IMR-90 (cell line): ENCODE measurements at regions not wholly inside any gene's neighbourhood (a gene's known extent, or its start where the extent isn't known, plus 50 kb on each side); places are given as distances from the start of the nearest gene placed in this dataset.

Experiments
- ATAC-seq: fragments of 200-7000 bp; cut with Tn5 transposase; 2 replicates; pipeline ENCODE4 v1.9.1; 2020; ENCODE audit warnings: low read depth, mild to moderate bottlenecking, moderate library complexity
- BruUV-seq: library from RNA; stranded (reverse); fragments of 400-500 nt; replicated peaks from 2 replicates; lab custom pipeline; 2021; lab: Mats Ljungman, UMichigan
- CTCF ChIA-PET: fragments of 300-600 bp; formaldehyde crosslinking; extraction: SDS; loops from one replicate; lab custom pipeline; 2021; ENCODE audit warnings: antibody characterized with exemption; lab: Yijun Ruan, JAX
- POLR2A ChIA-PET: fragments of 300-600 bp; sonication (Branson Sonifier 250); formaldehyde crosslinking; loops from one replicate; lab custom pipeline; 2022; ENCODE audit warnings: antibody characterized with exemption; ENCODE audit not compliant: unreplicated experiment; lab: Charles Lee
- DNase-seq: peaks from one replicate; pipeline ENCODE4 v3.0.0; 2013
- H2AFZ ChIP-seq: replicated peaks from 2 replicates; pipeline ENCODE3; 2013; ENCODE audit warnings: low read length, mild to moderate bottlenecking; ENCODE audit not compliant: poor library complexity
- H2AK5ac ChIP-seq: 2 replicates; pipeline ENCODE4 v1.6.1; 2013; ENCODE audit warnings: low read depth, low read length, inconsistent platforms
- H2AK9ac ChIP-seq: replicated peaks from 2 replicates; pipeline ENCODE3; 2013; ENCODE audit warnings: mild to moderate bottlenecking, low read depth, low read length, moderate library complexity; ENCODE audit not compliant: poor library complexity
- H2BK120ac ChIP-seq: 2 replicates; pipeline ENCODE4 v1.6.1; 2013; ENCODE audit warnings: low read depth, low read length, inconsistent platforms
- H2BK15ac ChIP-seq: 3 replicates; pipeline ENCODE4 v1.6.1; 2013; ENCODE audit warnings: low read depth, low read length, inconsistent platforms
- H2BK20ac ChIP-seq: 2 replicates; pipeline ENCODE4 v1.6.1; 2013; ENCODE audit warnings: low read depth, mild to moderate bottlenecking, inconsistent platforms, low read length, moderate library complexity
- H2BK5ac ChIP-seq: 2 replicates; pipeline ENCODE4 v1.6.1; 2013; ENCODE audit warnings: mild to moderate bottlenecking, low read depth, low read length, inconsistent platforms; ENCODE audit not compliant: poor library complexity, severe bottlenecking
- H3K14ac ChIP-seq: replicated peaks from 2 replicates; pipeline ENCODE4 v1.6.1; 2013; ENCODE audit warnings: low read depth, low read length, inconsistent platforms
- H3K18ac ChIP-seq: 2 replicates; pipeline ENCODE4 v1.6.1; 2013; ENCODE audit warnings: low read depth, low read length, control low read depth
- H3K23ac ChIP-seq: 2 replicates; pipeline ENCODE4 v1.6.1; 2013; ENCODE audit warnings: low read depth, low read length, inconsistent platforms
- H3K27ac ChIP-seq: 2 replicates; pipeline ENCODE4 v1.5.1; 2013; ENCODE audit warnings: mild to moderate bottlenecking, control low read depth, low read length; ENCODE audit not compliant: insufficient read depth
- H3K27me3 ChIP-seq: 2 replicates; pipeline ENCODE4 v1.6.1; 2013; ENCODE audit warnings: low read length; ENCODE audit not compliant: control insufficient read depth, insufficient read depth
- H3K36me3 ChIP-seq: 2 replicates; pipeline ENCODE4 v1.6.1; 2013; ENCODE audit warnings: low read length, mixed read lengths; ENCODE audit not compliant: control insufficient read depth, insufficient read depth
- H3K4ac ChIP-seq: 2 replicates; pipeline ENCODE4 v1.6.1; 2013; ENCODE audit warnings: low read depth, low read length, inconsistent platforms
- H3K4me1 ChIP-seq: 2 replicates; pipeline ENCODE4 v1.6.1; 2013; ENCODE audit warnings: low read length, mixed read lengths; ENCODE audit not compliant: control insufficient read depth, insufficient read depth
- H3K4me2 ChIP-seq: 2 replicates; pipeline ENCODE4 v1.6.1; 2013; ENCODE audit warnings: low read depth, mild to moderate bottlenecking, control low read depth, low read length, moderate library complexity
- H3K4me3 ChIP-seq: 2 replicates; pipeline ENCODE4 v1.5.1; 2013; ENCODE audit warnings: low read depth, mild to moderate bottlenecking, control low read depth, low read length, moderate library complexity; ENCODE audit not compliant: insufficient read depth
- H3K56ac ChIP-seq: 2 replicates; pipeline ENCODE4 v1.6.1; 2013; ENCODE audit warnings: low read length, inconsistent platforms; ENCODE audit not compliant: insufficient read depth; ENCODE audit errors: extremely low read depth
- H3K79me1 ChIP-seq, 2 experiments: 2 replicates each; pipeline ENCODE4 v1.6.1; 2013; ENCODE audit warnings: low read length in 2 of 2, inconsistent platforms in 1 of 2, low read depth in 1 of 2
- H3K9ac ChIP-seq: 2 replicates; pipeline ENCODE4 v1.6.1; 2013; ENCODE audit warnings: low read depth, low read length, control low read depth
- H3K9me1 ChIP-seq: 2 replicates; pipeline ENCODE4 v1.6.1; 2013; ENCODE audit warnings: low read length, inconsistent platforms; ENCODE audit not compliant: insufficient read depth
- H3K9me3 ChIP-seq: 2 replicates; pipeline ENCODE4 v1.6.1; 2013; ENCODE audit warnings: low read length; ENCODE audit not compliant: control insufficient read depth, insufficient read depth
- H4K20me1 ChIP-seq: 2 replicates; pipeline ENCODE4 v1.6.1; 2013; ENCODE audit warnings: low read length, inconsistent platforms; ENCODE audit not compliant: insufficient read depth
- H4K5ac ChIP-seq: 2 replicates; pipeline ENCODE4 v1.6.1; 2013; ENCODE audit warnings: mild to moderate bottlenecking, low read depth, low read length, control low read depth
- H4K8ac ChIP-seq, 2 experiments: 2 replicates each; pipeline ENCODE4 v1.6.1; 2013; ENCODE audit warnings: low read depth in 2 of 2, low read length in 2 of 2, control low read depth in 1 of 2, inconsistent platforms in 1 of 2
- H4K91ac ChIP-seq: 2 replicates; pipeline ENCODE4 v1.6.1; 2013; ENCODE audit warnings: low read depth, low read length, inconsistent platforms; ENCODE audit not compliant: insufficient read depth
- BHLHE40 ChIP-seq: fragments of 150-350 bp; IDR thresholded peaks from 2 replicates; pipeline ENCODE4 v1.6.1; 2016; ENCODE audit warnings: mild to moderate bottlenecking, low read depth, low read length
- CEBPB ChIP-seq: IDR thresholded peaks from 2 replicates; pipeline ENCODE4 v1.6.1; 2012; ENCODE audit warnings: low read depth, low read length, improper control_type of control experiment
- CHD1 ChIP-seq: IDR thresholded peaks from 2 replicates; pipeline ENCODE4 v1.6.1; 2012; ENCODE audit warnings: low read depth, low read length, improper control_type of control experiment
- FOS ChIP-seq: fragments of 150-350 bp; IDR thresholded peaks from 2 replicates; pipeline ENCODE4 v1.6.1; 2016; ENCODE audit warnings: low read depth, low read length
- MAFK ChIP-seq: IDR thresholded peaks from 2 replicates; pipeline ENCODE4 v1.6.1; 2012; ENCODE audit warnings: low read depth, low read length, improper control_type of control experiment
- MAZ ChIP-seq: IDR thresholded peaks from 2 replicates; pipeline ENCODE4 v1.6.1; 2012; ENCODE audit warnings: low read depth, mild to moderate bottlenecking, low read length, improper control_type of control experiment, moderate library complexity, borderline replicate concordance
- MXI1 ChIP-seq: IDR thresholded peaks from 2 replicates; pipeline ENCODE4 v1.6.1; 2012; ENCODE audit warnings: low read depth, mild to moderate bottlenecking, low read length, moderate library complexity, borderline replicate concordance
- NFE2L2 ChIP-seq: fragments of 150-350 bp; IDR thresholded peaks from 2 replicates; pipeline ENCODE4 v1.6.1; 2016; ENCODE audit warnings: low read depth, mild to moderate bottlenecking, low read length
- RAD21 ChIP-seq: IDR thresholded peaks from 2 replicates; pipeline ENCODE4 v1.6.1; 2012; ENCODE audit warnings: low read length, improper control_type of control experiment
- RCOR1 ChIP-seq: IDR thresholded peaks from 2 replicates; pipeline ENCODE4 v1.6.1; 2012; ENCODE audit warnings: mild to moderate bottlenecking, low read length, improper control_type of control experiment; ENCODE audit not compliant: insufficient replicate concordance
- RFX5 ChIP-seq: IDR thresholded peaks from 2 replicates; pipeline ENCODE4 v1.8.0; 2012; ENCODE audit warnings: low read depth, mild to moderate bottlenecking, low read length, moderate library complexity
- WGBS, 2 experiments: methylation state at CpG; one replicate each; pipeline versions ENCODE4 v1.1.5 to v1.1.7; 2013; ENCODE audit warnings: missing lambda C conversion rate in 2 of 2; ENCODE audit not compliant: insufficient read length in 1 of 2; ENCODE audit errors: extremely low coverage in 2 of 2; 5-methylcytosine and 5-hydroxymethylcytosine counted together
- dilution Hi-C: fragments of 300-500 bp; cut with HindIII; formaldehyde crosslinking; loops from one replicate; pipeline ENCODE4 v1.14.3; 2018; ENCODE audit warnings: low sequenced_read_pairs; ENCODE audit not compliant: unreplicated experiment
- in situ Hi-C: fragments of 300-500 bp; cut with MboI; formaldehyde crosslinking; loops from 3 replicates; pipeline ENCODE4 v1.14.3; 2019; ENCODE audit warnings: low sequenced_read_pairs, inconsistent platforms, mixed read lengths
- intact Hi-C: fragments of 100-400 bp; cut with micrococcal nuclease; formaldehyde crosslinking; loops from 2 replicates; pipeline ENCODE4 v1.10.0; 2022
- TF ChIP-seq, protein P1 (sequence below): fragments of 150-350 bp; IDR thresholded peaks from 2 replicates; pipeline ENCODE4 v1.6.1; 2017; ENCODE audit warnings: mild to moderate bottlenecking, antibody characterized with exemption, low read length, low read depth
- TF ChIP-seq, protein P2 (sequence below): conservative IDR thresholded peaks from 2 replicates; pipeline ENCODE4 v1.5.1; 2012; ENCODE audit warnings: mild to moderate bottlenecking, low read depth, low read length, improper control_type of control experiment
- TF ChIP-seq, protein P3 (sequence below): fragments of 150-350 bp; IDR thresholded peaks from 2 replicates; pipeline ENCODE4 v1.6.1; 2016; ENCODE audit warnings: low read depth, mild to moderate bottlenecking, low read length, moderate library complexity, borderline replicate concordance

DNA sequence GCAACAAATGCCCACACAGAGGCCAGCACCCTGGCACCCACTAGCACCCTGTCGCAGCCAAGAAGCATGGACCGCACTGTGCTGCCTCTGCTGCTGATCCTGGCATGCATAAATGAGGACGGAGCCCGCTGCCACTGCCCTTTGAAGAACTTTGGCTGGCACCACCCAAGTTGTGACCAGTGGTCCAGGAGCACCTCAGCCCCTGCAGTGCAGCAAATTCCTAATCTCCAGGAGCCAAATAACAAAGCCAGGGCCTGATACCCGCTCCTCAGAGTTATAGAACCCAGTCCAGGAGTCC is 807.2 kb downstream of the GLUD2 start:
- no peak overlapping the region for H4K91ac ChIP-seq
- H3K4ac ChIP-seq, result no peak overlapping the region
- no peak overlapping the region for H2AK9ac ChIP-seq
- H3K4me3 ChIP-seq, result no peak overlapping the region
- H3K9ac ChIP-seq, result no peak overlapping the region
- no peak overlapping the region for H4K8ac ChIP-seq
- TF ChIP-seq BHLHE40 (no peak), RAD21 (no peak), RCOR1 (no peak), RFX5 (no peak), CEBPB (no peak), MAFK (no peak), MAZ (no peak), FOS (no peak), NFE2L2 (no peak), CHD1 (no peak), MXI1 (no peak)
- TF ChIP-seq, protein P1, sequence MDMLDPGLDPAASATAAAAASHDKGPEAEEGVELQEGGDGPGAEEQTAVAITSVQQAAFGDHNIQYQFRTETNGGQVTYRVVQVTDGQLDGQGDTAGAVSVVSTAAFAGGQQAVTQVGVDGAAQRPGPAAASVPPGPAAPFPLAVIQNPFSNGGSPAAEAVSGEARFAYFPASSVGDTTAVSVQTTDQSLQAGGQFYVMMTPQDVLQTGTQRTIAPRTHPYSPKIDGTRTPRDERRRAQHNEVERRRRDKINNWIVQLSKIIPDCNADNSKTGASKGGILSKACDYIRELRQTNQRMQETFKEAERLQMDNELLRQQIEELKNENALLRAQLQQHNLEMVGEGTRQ, result no peak
- TF ChIP-seq, protein P2, sequence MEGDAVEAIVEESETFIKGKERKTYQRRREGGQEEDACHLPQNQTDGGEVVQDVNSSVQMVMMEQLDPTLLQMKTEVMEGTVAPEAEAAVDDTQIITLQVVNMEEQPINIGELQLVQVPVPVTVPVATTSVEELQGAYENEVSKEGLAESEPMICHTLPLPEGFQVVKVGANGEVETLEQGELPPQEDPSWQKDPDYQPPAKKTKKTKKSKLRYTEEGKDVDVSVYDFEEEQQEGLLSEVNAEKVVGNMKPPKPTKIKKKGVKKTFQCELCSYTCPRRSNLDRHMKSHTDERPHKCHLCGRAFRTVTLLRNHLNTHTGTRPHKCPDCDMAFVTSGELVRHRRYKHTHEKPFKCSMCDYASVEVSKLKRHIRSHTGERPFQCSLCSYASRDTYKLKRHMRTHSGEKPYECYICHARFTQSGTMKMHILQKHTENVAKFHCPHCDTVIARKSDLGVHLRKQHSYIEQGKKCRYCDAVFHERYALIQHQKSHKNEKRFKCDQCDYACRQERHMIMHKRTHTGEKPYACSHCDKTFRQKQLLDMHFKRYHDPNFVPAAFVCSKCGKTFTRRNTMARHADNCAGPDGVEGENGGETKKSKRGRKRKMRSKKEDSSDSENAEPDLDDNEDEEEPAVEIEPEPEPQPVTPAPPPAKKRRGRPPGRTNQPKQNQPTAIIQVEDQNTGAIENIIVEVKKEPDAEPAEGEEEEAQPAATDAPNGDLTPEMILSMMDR, result no peak
- TF ChIP-seq, protein P3, sequence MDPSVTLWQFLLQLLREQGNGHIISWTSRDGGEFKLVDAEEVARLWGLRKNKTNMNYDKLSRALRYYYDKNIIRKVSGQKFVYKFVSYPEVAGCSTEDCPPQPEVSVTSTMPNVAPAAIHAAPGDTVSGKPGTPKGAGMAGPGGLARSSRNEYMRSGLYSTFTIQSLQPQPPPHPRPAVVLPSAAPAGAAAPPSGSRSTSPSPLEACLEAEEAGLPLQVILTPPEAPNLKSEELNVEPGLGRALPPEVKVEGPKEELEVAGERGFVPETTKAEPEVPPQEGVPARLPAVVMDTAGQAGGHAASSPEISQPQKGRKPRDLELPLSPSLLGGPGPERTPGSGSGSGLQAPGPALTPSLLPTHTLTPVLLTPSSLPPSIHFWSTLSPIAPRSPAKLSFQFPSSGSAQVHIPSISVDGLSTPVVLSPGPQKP, result no peak
- no peak overlapping the region for H2AK5ac ChIP-seq
- H2BK20ac ChIP-seq, result no peak overlapping the region
- intact Hi-C loops (no loop called here), in situ Hi-C loops (no loop called here), dilution Hi-C loops (no loop called here)
- no peak overlapping the region for H3K56ac ChIP-seq
- H3K79me1 ChIP-seq, result no peaks in the 10 kb centered on the region
- 0 out of 2 replicates have a peak, but pooled peaks cover 3% of the 10 kb centered on the region for H3K9me3 ChIP-seq
- H3K18ac ChIP-seq, result no peak overlapping the region
- no peak overlapping the region for H3K14ac ChIP-seq
- H2BK5ac ChIP-seq, result no peak overlapping the region
- ATAC-seq, result no peak
- no peaks in the 10 kb centered on the region for H4K20me1 ChIP-seq
- no CpG with 5 or more reads among the region's 5 CpGs for WGBS, 2 experiments
- H3K27me3 ChIP-seq, result no peaks in the 10 kb centered on the region
- DNase-seq, result no peak
- H2BK15ac ChIP-seq, result no peak overlapping the region
- no peak overlapping the region for H4K5ac ChIP-seq
- no peak overlapping the region for H2AFZ ChIP-seq
- H3K4me1 ChIP-seq, result no peaks in the 10 kb centered on the region
- BruUV-seq, result no TSS peak
- no peak overlapping the region for H2BK120ac ChIP-seq
- H3K4me2 ChIP-seq, result no peak overlapping the region
- H3K9me1 ChIP-seq, result no peaks in the 10 kb centered on the region
- CTCF ChIA-PET, result no interaction called here
- H3K27ac ChIP-seq, result no peak overlapping the region
- POLR2A ChIA-PET, result no interaction called here
- H3K23ac ChIP-seq, result no peak overlapping the region
- no peaks in the 10 kb centered on the region for H3K36me3 ChIP-seq
